Vagina (tissue), 2 donors: ENCODE measurements at regions not wholly inside any gene's neighbourhood (a gene's known extent, or its start where the extent isn't known, plus 50 kb on each side); places are given as distances from the start of the nearest gene placed in this dataset.

Source experiments
- POLR2A ChIP-seq, 2 donors: fragments of 450-650 bp; IDR thresholded peaks; one replicate each; pipeline ENCODE4 v1.6.1; 2017; ENCODE audit warnings: antibody characterized with exemption in 2 of 2, mild to moderate bottlenecking in 2 of 2, moderate library complexity in 2 of 2
- POLR2AphosphoS5 ChIP-seq, 2 donors: sonication (generic); formaldehyde crosslinking; IDR thresholded peaks; one replicate each; pipeline ENCODE4 v1.9.0; 2017; ENCODE audit warnings: antibody characterized with exemption in 2 of 2, mild to moderate bottlenecking in 2 of 2, low read depth in 1 of 2; ENCODE audit not compliant: insufficient read depth in 1 of 2
- TF ChIP-seq, protein P1 (sequence below), 3 experiments: fragments of 450-650 bp in 2 of 3; fragments of 200-600 bp in 1 of 3; sonication (generic) in 1 of 3; IDR thresholded peaks; one replicate each; pipeline ENCODE4 v1.5.1; 2017 to 2019; ENCODE audit warnings: antibody characterized with exemption in 3 of 3, mild to moderate bottlenecking in 2 of 3, moderate library complexity in 2 of 3

DNA sequence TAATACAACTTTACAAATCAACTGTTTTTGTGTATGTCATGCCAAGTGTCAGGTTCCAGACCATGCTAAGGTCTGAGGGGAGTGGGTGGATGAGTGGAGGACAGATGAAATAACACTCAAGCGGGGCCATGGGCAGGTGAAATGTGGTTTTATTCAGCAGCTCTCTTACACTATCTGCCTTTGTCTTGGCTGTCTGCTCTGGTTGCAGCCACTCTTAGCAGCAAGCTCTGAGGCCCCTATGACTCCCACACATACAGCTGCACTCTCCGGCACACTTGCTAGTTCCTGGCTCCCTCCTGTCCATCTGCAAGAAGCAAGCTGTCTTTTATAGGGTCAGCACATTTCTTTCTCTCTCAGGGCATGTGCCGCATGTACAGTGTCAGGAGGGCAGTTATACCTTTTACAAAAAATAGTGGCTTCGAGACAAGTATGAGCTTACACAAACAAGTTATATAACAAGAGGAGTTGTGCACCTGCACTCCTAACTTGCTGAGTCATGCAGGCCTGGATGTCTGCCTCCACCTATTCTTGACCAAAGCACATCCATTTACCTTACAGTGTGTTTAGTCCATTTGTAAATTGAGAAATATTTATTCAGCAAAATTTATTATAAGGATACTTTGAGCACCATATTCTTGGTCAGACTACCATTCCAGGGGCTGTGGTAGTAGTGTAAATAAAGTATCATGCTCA lies 683.7 kb upstream of the CBLB start:
- no peak for TF ChIP-seq POLR2AphosphoS5 (IDR thresholded peaks at IDR 0.05; ENCODE audit: insufficient read depth in 1 of 2, low read depth in 1 of 2)
- no peak for TF ChIP-seq POLR2A (IDR thresholded peaks at IDR 0.05)
- TF ChIP-seq, protein P1, sequence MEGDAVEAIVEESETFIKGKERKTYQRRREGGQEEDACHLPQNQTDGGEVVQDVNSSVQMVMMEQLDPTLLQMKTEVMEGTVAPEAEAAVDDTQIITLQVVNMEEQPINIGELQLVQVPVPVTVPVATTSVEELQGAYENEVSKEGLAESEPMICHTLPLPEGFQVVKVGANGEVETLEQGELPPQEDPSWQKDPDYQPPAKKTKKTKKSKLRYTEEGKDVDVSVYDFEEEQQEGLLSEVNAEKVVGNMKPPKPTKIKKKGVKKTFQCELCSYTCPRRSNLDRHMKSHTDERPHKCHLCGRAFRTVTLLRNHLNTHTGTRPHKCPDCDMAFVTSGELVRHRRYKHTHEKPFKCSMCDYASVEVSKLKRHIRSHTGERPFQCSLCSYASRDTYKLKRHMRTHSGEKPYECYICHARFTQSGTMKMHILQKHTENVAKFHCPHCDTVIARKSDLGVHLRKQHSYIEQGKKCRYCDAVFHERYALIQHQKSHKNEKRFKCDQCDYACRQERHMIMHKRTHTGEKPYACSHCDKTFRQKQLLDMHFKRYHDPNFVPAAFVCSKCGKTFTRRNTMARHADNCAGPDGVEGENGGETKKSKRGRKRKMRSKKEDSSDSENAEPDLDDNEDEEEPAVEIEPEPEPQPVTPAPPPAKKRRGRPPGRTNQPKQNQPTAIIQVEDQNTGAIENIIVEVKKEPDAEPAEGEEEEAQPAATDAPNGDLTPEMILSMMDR (IDR thresholded peaks at IDR 0.05) = no peak
